GM18858 (cell line): ENCODE measurements at regions not wholly inside any gene's neighbourhood (a gene's known extent, or its start where the extent isn't known, plus 50 kb on each side); places are given as distances from the start of the nearest gene placed in this dataset.
A peak's percentile ranks its signal among the peaks of the same experiment; 100 is the strongest.

Source experiments
- ATAC-seq: cut with Tn5 transposase; IDR thresholded peaks from one replicate; pipeline ENCODE4 v1.9.1; 2021; ENCODE audit not compliant: unreplicated experiment

GRCh38 chr4:45647823-45648222, 476.0 kb downstream of the GABRG1 start:
- ATAC-seq: no peak

- ATAC-seq: no peak
These were observed 476.8 kb downstream of the GABRG1 start for GRCh38 chr4:45646885-45647590.

GRCh38 chr4:45640281-45640680, 483.6 kb downstream of the GABRG1 start:
- ATAC-seq: no peak

- no peak for ATAC-seq
These were observed 485.2 kb downstream of the GABRG1 start for GRCh38 chr4:45638641-45639040.

GRCh38 chr4:45636175-45636574, 487.7 kb downstream of the GABRG1 start:
- ATAC-seq: no peak

- no peak for ATAC-seq
These were observed 494.1 kb downstream of the GABRG1 start for GRCh38 chr4:45629717-45630116.

- no peak for ATAC-seq
These were observed 501.9 kb downstream of the GABRG1 start for GRCh38 chr4:45621971-45622370.

GRCh38 chr4:45620808-45621207, 503.0 kb downstream of the GABRG1 start:
- ATAC-seq: no peak

GRCh38 chr4:45596379-45597101, 527.3 kb downstream of the GABRG1 start:
- ATAC-seq: no peak

GRCh38 chr4:45580334-45580733, 543.5 kb downstream of the GABRG1 start:
- no peak for ATAC-seq

- ATAC-seq: no peak
These were observed 545.0 kb downstream of the GABRG1 start for GRCh38 chr4:45578874-45579273.

GRCh38 chr4:45576275-45576674, 547.6 kb downstream of the GABRG1 start:
- ATAC-seq: no peak

- no peak for ATAC-seq
These were observed 554.2 kb downstream of the GABRG1 start for GRCh38 chr4:45569619-45570018.

GRCh38 chr4:45568694-45569093, 555.2 kb downstream of the GABRG1 start:
- ATAC-seq: no peak

- no peak for ATAC-seq
These were observed 556.8 kb downstream of the GABRG1 start for GRCh38 chr4:45566896-45567603.

- no peak for ATAC-seq
These were observed 569.4 kb downstream of the GABRG1 start for GRCh38 chr4:45554423-45554822.

- no peak for ATAC-seq
These were observed 573.0 kb downstream of the GABRG1 start for GRCh38 chr4:45550766-45551366.

GRCh38 chr4:45539142-45539814, 584.6 kb downstream of the GABRG1 start:
- peak; percentile 81 for ATAC-seq

- no peak for ATAC-seq
These were observed 593.4 kb downstream of the GABRG1 start for GRCh38 chr4:45530498-45530897.

- ATAC-seq: no peak
These were observed 596.7 kb downstream of the GABRG1 start for GRCh38 chr4:45527160-45527559.

- no peak for ATAC-seq
These were observed 605.0 kb downstream of the GABRG1 start for GRCh38 chr4:45518832-45519231.
